ENCODE measurements at regions not wholly inside any gene's neighbourhood (a gene's known extent, or its start where the extent isn't known, plus 50 kb on each side); places are given as distances from the start of the nearest gene placed in this dataset.

GRCh38 chr9:23541976-23542375, 284.1 kb downstream of the ELAVL2 start:
- no peaks in the 10 kb centered on the region for H3K27me3 Mint-ChIP-seq
- no peaks in the 10 kb centered on the region for H3K27me3 ChIP-seq (ENCODE audit: control insufficient read depth, insufficient read depth, low read length)
- H3K9me3 Mint-ChIP-seq: peaks cover 0 to 12% (median 10%) of the 10 kb centered on the region in 7 donors
- H3K36me3 ChIP-seq (ENCODE audit: control insufficient read depth, insufficient read depth, low read length): no peaks in the 10 kb centered on the region
- H3K36me3 Mint-ChIP-seq: no peaks in the 10 kb centered on the region
- H3K4me3 Mint-ChIP-seq: no peak overlapping the region
- no peaks in the 10 kb centered on the region for H3K9me3 ChIP-seq (ENCODE audit: control insufficient read depth in 2 of 2, low read length in 2 of 2)
- no peak overlapping the region for H3K4me3 ChIP-seq (ENCODE audit: low read depth, low read length)
- DNase-seq (no peak), ATAC-seq (ENCODE audit: low read depth in 2 of 2) (no peak)
- H3K4me1 ChIP-seq (ENCODE audit: control insufficient read depth, insufficient read depth, low read length, poor library complexity, severe bottlenecking): no peaks in the 10 kb centered on the region
- no peak overlapping the region for H3K27ac Mint-ChIP-seq
- peaks cover 0 to 2% (median 0%) of the 10 kb centered on the region in 4 donors for H3K4me1 Mint-ChIP-seq
- no peak overlapping the region for H3K27ac ChIP-seq (ENCODE audit: insufficient read depth, low read length, poor library complexity, severe bottlenecking)

- Mint-ChIP-seq H3K27ac (no peak overlapping the region), H3K36me3 (no peaks in the 10 kb centered on the region), H3K9me3 (peaks cover 0 to 14% (median 6%) of the 10 kb centered on the region in 7 donors), H3K27me3 (no peaks in the 10 kb centered on the region), H3K4me1 (peaks cover 0 to 2% (median 0%) of the 10 kb centered on the region in 4 donors), H3K4me3 (no peak overlapping the region)
- Histone ChIP-seq H3K4me1 (ENCODE audit: control insufficient read depth, insufficient read depth, low read length, poor library complexity, severe bottlenecking) (no peaks in the 10 kb centered on the region), H3K4me3 (ENCODE audit: low read depth, low read length) (no peak overlapping the region), H3K36me3 (ENCODE audit: control insufficient read depth, insufficient read depth, low read length) (no peaks in the 10 kb centered on the region), H3K9me3 (ENCODE audit: control insufficient read depth in 2 of 2, low read length in 2 of 2) (no peaks in the 10 kb centered on the region), H3K27ac (ENCODE audit: insufficient read depth, low read length, poor library complexity, severe bottlenecking) (no peak overlapping the region), H3K27me3 (ENCODE audit: control insufficient read depth, insufficient read depth, low read length) (no peaks in the 10 kb centered on the region)
- no peak for ATAC-seq (ENCODE audit: low read depth in 2 of 2)
- no peak for DNase-seq
These were observed 283.6 kb downstream of the ELAVL2 start for GRCh38 chr9:23542438-23542837.

GRCh38 chr9:23542927-23543326, 283.1 kb downstream of the ELAVL2 start:
- H3K4me3 Mint-ChIP-seq: no peak overlapping the region
- H3K36me3 Mint-ChIP-seq: no peaks in the 10 kb centered on the region
- H3K27ac ChIP-seq (ENCODE audit: insufficient read depth, low read length, poor library complexity, severe bottlenecking): no peak overlapping the region
- H3K9me3 Mint-ChIP-seq: peaks cover 0 to 15% (median 5%) of the 10 kb centered on the region in 7 donors
- no peak for DNase-seq
- ATAC-seq (ENCODE audit: low read depth in 2 of 2): no peak
- H3K4me3 ChIP-seq (ENCODE audit: low read depth, low read length): no peak overlapping the region
- H3K4me1 Mint-ChIP-seq: peaks cover 0 to 1% (median 0%) of the 10 kb centered on the region in 4 donors
- H3K27me3 ChIP-seq (ENCODE audit: control insufficient read depth, insufficient read depth, low read length): no peaks in the 10 kb centered on the region
- H3K27ac Mint-ChIP-seq: no peak overlapping the region
- H3K36me3 ChIP-seq (ENCODE audit: control insufficient read depth, insufficient read depth, low read length): no peaks in the 10 kb centered on the region
- no peaks in the 10 kb centered on the region for H3K27me3 Mint-ChIP-seq
- H3K9me3 ChIP-seq (ENCODE audit: control insufficient read depth in 2 of 2, low read length in 2 of 2): no peaks in the 10 kb centered on the region
- H3K4me1 ChIP-seq (ENCODE audit: control insufficient read depth, insufficient read depth, low read length, poor library complexity, severe bottlenecking): no peaks in the 10 kb centered on the region

- Histone ChIP-seq H3K27me3 (ENCODE audit: control insufficient read depth, insufficient read depth, low read length) (no peaks in the 10 kb centered on the region), H3K36me3 (ENCODE audit: control insufficient read depth, insufficient read depth, low read length) (no peaks in the 10 kb centered on the region), H3K4me1 (ENCODE audit: control insufficient read depth, insufficient read depth, low read length, poor library complexity, severe bottlenecking) (no peaks in the 10 kb centered on the region), H3K27ac (ENCODE audit: insufficient read depth, low read length, poor library complexity, severe bottlenecking) (no peak overlapping the region), H3K9me3 (ENCODE audit: control insufficient read depth in 2 of 2, low read length in 2 of 2) (no peaks in the 10 kb centered on the region), H3K4me3 (ENCODE audit: low read depth, low read length) (no peak overlapping the region)
- ATAC-seq (ENCODE audit: low read depth in 2 of 2) (no peak), DNase-seq (no peak)
- no peak overlapping the region for H3K27ac Mint-ChIP-seq
- no peaks in the 10 kb centered on the region for H3K4me1 Mint-ChIP-seq
- no peaks in the 10 kb centered on the region for H3K27me3 Mint-ChIP-seq
- no peaks in the 10 kb centered on the region for H3K36me3 Mint-ChIP-seq
- peaks cover 0 to 16% (median 5%) of the 10 kb centered on the region in 7 donors for H3K9me3 Mint-ChIP-seq
- no peak overlapping the region for H3K4me3 Mint-ChIP-seq
These were observed 282.6 kb downstream of the ELAVL2 start for GRCh38 chr9:23543419-23543818.

- Histone ChIP-seq H3K27ac (ENCODE audit: insufficient read depth, low read length, poor library complexity, severe bottlenecking) (no peak overlapping the region), H3K9me3 (ENCODE audit: control insufficient read depth in 2 of 2, low read length in 2 of 2) (no peaks in the 10 kb centered on the region), H3K4me1 (ENCODE audit: control insufficient read depth, insufficient read depth, low read length, poor library complexity, severe bottlenecking) (no peaks in the 10 kb centered on the region), H3K4me3 (ENCODE audit: low read depth, low read length) (no peak overlapping the region), H3K36me3 (ENCODE audit: control insufficient read depth, insufficient read depth, low read length) (no peaks in the 10 kb centered on the region), H3K27me3 (ENCODE audit: control insufficient read depth, insufficient read depth, low read length) (no peaks in the 10 kb centered on the region)
- Mint-ChIP-seq H3K4me1 (no peaks in the 10 kb centered on the region), H3K36me3 (no peaks in the 10 kb centered on the region), H3K27ac (no peak overlapping the region), H3K27me3 (no peaks in the 10 kb centered on the region), H3K4me3 (no peak overlapping the region), H3K9me3 (peaks cover 5 to 17% (median 9%) of the 10 kb centered on the region in 7 donors)
- ATAC-seq (ENCODE audit: low read depth in 2 of 2) (no peak), DNase-seq (no peak)
These were observed 280.3 kb downstream of the ELAVL2 start for GRCh38 chr9:23545728-23546127.

DNA sequence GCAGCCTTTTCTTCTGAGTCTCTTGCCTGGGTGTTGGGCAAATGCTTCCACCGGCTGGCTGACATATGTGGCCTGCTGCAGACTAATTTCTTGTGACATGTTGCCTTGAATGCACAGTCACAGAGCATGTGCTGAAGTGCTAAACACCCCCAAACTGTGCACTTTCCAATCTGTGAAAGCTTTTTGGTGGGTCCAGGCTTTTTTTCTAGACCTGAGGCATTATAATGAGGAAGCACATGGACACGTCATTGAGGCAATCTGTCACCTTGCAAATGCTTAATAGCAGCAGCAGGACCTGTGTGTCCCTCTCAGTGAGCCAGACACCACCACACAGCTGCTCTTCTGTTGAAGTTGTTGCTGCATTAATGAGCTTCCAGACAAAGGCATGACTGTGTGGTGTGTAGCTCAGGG, 274.7 kb downstream of the ELAVL2 start:
- Histone ChIP-seq H3K4me3 (ENCODE audit: low read depth, low read length) (no peak overlapping the region), H3K36me3 (ENCODE audit: control insufficient read depth, insufficient read depth, low read length) (no peaks in the 10 kb centered on the region), H3K27ac (ENCODE audit: insufficient read depth, low read length, poor library complexity, severe bottlenecking) (no peak overlapping the region), H3K27me3 (ENCODE audit: control insufficient read depth, insufficient read depth, low read length) (no peaks in the 10 kb centered on the region), H3K4me1 (ENCODE audit: control insufficient read depth, insufficient read depth, low read length, poor library complexity, severe bottlenecking) (no peaks in the 10 kb centered on the region), H3K9me3 (ENCODE audit: control insufficient read depth in 2 of 2, low read length in 2 of 2) (no peaks in the 10 kb centered on the region)
- Mint-ChIP-seq H3K4me3 (no peak overlapping the region), H3K27me3 (no peaks in the 10 kb centered on the region), H3K36me3 (no peaks in the 10 kb centered on the region), H3K4me1 (no peaks in the 10 kb centered on the region), H3K9me3 (peaks cover 0 to 15% (median 12%) of the 10 kb centered on the region in 7 donors), H3K27ac (no peak overlapping the region)
- ATAC-seq (ENCODE audit: low read depth in 2 of 2): no peak
- DNase-seq: no peak

- H3K4me1 ChIP-seq (ENCODE audit: control insufficient read depth, insufficient read depth, low read length, poor library complexity, severe bottlenecking): no peaks in the 10 kb centered on the region
- H3K36me3 Mint-ChIP-seq: no peaks in the 10 kb centered on the region
- no peak overlapping the region for H3K4me3 Mint-ChIP-seq
- H3K27ac ChIP-seq (ENCODE audit: insufficient read depth, low read length, poor library complexity, severe bottlenecking): no peak overlapping the region
- H3K4me1 Mint-ChIP-seq: no peaks in the 10 kb centered on the region
- DNase-seq (no peak), ATAC-seq (ENCODE audit: low read depth in 2 of 2) (no peak)
- no peaks in the 10 kb centered on the region for H3K27me3 Mint-ChIP-seq
- H3K9me3 ChIP-seq (ENCODE audit: control insufficient read depth in 2 of 2, low read length in 2 of 2): no peaks in the 10 kb centered on the region
- peaks cover 0 to 18% (median 10%) of the 10 kb centered on the region in 7 donors for H3K9me3 Mint-ChIP-seq
- H3K4me3 ChIP-seq (ENCODE audit: low read depth, low read length): no peak overlapping the region
- no peak overlapping the region for H3K27ac Mint-ChIP-seq
- no peaks in the 10 kb centered on the region for H3K27me3 ChIP-seq (ENCODE audit: control insufficient read depth, insufficient read depth, low read length)
- no peaks in the 10 kb centered on the region for H3K36me3 ChIP-seq (ENCODE audit: control insufficient read depth, insufficient read depth, low read length)
These were observed 273.9 kb downstream of the ELAVL2 start for GRCh38 chr9:23551929-23552707.
